Activated T-helper 9 cell treated with anti-CD3 and anti-CD28 coated beads, Interleukin-2, amount 50 U/mL, for 16 hours (primary cell): ENCODE measurements at regions not wholly inside any gene's neighbourhood (a gene's known extent, or its start where the extent isn't known, plus 50 kb on each side); places are given as distances from the start of the nearest gene placed in this dataset.

Experiments
- DNase-seq: peaks from one replicate; pipeline ENCODE4 v3.0.0-alpha.2; 2020; ENCODE audit warnings: low read depth

DNA sequence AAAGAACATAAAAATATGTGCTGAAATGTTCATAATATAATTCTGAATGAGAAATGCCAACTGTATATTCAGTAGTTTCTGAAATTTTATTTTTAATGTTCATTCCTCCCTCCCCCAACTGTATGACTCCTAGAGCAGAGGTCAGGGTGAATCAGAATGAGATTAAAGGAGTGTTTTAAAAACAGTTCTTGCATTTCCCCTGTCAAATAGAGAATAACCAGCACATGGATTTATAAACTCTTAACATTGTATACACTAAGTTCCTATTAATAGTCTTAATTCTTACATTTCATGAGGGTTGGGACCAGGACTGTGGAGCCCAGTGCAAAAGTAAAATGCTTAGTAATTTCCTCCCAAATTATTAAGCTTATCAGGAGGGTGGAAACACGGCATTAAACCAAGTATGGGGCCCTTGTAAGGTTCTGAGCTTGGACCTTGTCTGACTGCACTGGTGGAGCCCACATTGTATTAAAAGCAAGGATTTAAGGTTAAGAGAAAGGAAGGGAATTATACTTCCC, 474.6 kb upstream of the RAG2 start:
- no peak for DNase-seq

DNA sequence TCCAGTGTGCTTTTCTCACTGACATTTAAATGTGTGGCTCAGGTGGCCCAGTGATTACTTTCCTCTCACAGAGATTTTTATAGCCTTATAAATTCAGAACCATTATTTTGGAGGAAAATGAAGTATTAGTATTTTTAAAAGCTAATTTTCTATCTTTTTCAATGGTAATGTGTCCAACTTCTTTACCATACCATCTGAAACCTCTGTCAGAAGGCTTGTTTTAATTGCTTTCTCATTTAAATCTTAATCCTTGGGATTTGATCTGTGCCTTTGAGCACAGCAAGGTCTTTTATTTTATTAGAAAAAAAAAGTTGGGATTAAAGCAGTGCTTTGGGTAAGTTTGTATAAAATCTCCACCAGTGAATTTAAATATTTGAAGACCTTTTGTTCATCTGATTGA, 452.3 kb upstream of the RAG2 start:
- no peak for DNase-seq

DNA sequence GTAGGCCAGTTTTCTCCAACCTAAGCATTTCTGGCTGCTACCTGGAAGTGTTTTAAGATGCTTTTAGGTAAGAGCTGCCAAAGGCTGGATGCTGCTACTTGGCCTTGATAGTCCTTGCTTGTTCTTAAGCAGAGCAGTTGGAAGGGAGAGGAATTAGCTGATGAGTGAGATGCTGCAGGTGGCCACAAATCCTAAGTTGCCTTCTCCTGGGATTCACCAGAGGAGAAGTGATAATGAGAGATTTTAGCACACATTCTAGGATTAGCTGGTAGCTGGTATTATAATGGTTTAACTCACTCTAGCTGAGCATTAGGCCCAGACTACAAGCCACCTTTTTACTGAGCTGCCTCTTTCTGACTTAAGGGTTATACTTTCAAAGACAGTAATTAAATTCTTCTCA, 442.9 kb upstream of the RAG2 start:
- no peak for DNase-seq

DNA sequence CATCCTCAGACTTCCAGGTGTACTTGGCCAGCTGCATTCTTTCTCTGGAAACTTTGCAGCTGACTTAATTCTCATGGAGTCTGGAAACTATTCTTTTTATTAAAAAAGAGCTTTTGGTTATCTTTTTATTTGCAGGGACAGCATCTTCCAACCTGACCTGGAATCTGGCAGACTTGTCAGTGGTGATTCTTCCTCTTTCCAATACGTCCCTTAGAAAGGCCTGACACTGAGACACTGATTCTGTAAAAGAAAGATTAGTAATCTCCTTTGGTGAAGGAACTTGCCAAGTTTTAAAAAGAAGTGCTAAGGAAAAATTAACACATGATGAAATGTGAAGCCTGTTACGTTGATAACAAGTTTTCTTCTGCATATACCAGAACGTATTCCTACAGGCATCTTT, 440.9 kb upstream of the RAG2 start:
- DNase-seq: no peak

DNA sequence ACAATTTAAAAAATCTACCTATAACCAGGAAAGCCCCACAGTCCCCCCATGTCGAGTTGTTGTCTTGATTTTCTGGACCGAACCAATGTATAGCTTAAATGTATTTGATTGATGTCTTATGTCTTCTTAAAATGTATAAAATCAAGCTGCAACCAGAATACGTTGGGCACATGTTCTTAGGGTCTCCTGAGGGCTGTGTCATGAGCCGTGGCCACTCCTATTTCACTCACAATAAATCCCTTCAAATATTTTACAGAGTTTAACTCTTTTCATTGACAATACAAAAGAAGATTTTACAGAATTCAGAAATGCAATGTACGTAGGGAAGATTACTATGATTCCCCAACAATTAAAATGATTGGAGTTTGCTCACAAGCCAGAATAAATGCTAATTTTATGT, 428.7 kb upstream of the RAG2 start:
- no peak for DNase-seq

DNA sequence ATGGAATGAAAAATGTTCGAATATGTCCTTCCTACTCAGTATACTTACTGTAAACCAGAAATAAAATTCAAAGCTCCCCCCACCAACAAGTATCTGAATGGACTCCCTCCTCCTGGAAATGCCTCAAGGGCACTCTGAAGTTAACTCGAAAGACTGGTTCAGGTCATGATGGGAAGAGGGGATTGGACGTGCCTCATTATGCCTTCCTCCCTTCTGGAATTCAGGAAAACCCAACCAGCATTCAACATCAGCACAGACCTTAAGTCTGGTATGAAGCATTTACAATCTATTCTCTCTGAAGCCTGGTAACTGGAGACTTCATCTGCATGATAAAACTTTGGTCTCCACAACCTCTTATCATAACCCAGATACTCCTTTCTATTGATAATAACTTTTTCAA, 428.3 kb upstream of the RAG2 start:
- DNase-seq: no peak

DNA sequence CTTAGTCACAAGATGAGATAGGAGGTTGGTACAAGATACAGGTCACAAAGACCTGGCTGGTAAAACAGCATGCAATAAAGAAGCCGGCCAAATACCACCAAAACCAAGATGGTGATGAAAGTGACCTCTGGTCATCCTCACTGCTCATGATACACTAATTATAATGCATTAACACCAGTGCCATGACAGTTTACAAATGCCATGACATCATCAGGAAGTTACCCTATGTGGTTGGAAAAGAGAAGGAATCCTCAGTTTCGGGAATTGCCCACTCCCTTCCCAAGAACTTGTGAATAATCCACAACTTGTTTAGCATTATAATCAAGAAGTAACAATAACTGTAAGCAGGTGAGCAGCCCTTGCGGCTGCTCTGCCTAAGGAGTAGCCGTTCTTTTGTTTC, 408.5 kb upstream of the RAG2 start:
- no peak for DNase-seq

DNA sequence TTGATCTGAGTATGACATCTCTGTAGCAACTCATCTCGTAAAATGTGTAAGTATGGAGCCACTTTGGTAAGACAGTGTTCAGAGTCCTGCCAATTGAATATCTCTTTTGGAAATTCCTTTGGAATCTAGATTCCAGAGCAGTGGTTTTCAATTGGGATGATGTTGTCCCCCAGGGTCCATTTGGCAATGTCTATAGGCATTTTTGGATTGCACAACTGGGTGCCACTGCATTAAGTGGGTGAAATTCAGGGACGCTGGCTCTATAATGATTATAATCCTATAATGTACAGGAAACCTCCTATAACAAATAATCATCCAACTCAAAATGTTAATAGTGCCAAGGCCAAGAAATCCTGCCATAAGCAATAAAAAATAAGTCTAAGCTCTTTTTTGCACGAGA, 404.8 kb upstream of the RAG2 start:
- DNase-seq: no peak

DNA sequence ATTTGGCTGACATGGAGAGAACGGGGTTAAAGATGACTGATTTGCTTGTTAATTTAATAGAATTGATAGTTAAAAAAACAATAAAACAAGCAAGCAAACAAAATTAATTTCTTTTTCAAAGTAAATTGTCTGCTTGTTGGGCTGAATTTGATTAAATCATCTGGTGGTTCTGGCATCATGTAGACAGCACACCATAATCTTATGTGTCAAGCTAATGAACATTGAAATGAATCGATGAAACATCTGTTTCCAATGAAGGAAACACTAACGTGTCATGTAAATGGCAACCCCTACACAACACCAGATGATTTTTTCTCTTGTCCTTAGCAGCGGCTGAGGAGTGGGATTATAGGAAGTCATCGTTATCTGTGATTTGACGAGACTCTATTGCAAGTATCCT, 399.6 kb upstream of the RAG2 start:
- DNase-seq: no peak

DNA sequence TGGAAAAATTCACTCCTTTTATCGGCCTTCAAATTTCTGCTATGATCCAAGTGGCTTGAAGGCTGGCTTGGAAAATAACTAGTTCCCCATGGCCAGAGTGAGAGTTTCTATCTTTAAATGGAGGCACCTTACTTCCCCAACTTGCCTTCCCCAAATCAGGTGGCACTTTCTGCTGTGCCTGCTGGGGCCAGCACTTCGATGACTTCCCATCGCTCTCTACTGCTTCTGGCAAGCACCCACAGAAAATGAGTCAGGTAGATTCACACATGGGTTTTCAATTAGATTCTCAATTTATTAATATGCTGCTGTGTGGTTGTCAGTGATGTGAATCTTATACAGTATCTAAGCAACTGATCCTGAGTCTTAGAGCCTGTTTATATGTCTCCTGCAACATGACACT, 398.8 kb upstream of the RAG2 start:
- DNase-seq: no peak

DNA sequence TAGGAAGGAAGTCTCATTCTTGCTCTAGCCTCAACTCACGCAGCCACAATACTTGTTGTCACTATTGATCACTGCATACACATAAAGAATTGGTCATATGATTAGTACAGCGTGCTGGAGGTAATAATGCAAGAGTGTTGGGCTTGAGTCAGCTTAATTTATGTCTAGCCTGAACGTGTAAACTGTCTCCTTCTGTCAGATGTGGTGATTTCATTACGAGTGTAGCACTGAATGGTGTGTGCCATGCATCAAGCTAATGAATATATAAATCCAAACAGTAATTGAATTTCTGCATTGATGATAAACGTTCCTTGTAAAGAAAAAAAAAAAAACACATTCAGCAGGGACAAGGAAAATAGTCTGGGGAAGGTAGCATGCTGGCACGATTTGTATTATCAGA, 396.2 kb upstream of the RAG2 start:
- DNase-seq: no peak

DNA sequence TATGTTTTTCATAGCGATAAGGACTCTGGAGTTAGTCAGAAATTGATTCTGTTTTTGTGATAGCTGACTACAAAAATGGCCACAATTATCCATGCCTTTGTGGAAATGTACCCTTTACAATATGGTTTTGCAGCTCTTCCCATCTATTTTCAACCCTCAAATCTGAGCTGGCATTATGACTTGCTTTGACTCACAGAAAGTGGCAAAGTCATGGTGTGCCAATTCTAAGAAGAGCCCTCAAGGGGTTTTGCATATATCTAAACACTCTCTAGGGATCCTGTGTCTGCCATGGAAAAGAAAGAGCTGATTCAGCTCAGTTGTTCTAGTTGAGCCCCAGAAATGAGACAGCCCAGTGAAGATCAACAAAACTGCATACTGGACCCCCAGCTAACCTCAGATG, 390.5 kb upstream of the RAG2 start:
- DNase-seq: no peak

DNA sequence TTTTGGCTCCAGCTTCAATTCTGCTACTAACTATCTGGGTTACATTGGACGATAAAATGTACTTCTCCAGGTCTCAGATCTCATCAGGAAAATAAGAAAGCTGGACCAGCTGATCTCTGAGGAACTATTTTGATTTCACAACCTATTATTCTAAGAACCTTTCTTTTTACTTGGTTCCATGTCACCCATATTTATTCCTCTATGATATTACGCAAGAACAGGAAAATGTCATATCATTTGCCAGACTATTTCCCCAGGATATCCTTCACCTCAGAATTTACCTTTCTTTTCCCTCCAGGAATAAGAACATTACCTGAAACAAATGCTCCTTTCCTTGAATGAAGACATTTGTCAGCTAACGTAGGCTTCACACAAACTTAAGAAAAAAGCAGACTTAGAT, 387.5 kb upstream of the RAG2 start:
- no peak for DNase-seq

DNA sequence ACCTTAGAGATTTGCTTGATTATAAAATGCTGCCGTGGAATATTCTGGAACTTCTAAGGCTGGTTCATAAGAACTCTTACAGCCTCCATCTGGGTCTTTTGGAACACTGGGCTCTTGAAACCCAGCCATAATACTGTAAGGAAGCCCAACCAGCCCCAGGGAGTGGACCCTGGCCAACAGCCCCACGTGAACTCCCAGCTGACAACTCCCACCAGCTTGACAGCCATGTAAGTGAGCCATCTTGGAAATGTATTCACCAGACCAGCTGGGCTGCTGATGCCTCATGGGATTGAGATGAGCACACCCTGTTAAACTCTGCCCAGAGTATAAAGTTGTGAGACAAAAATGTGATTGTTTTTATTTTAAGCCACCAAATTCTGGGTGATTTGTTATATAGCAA, 378.7 kb upstream of the RAG2 start:
- no peak for DNase-seq

DNA sequence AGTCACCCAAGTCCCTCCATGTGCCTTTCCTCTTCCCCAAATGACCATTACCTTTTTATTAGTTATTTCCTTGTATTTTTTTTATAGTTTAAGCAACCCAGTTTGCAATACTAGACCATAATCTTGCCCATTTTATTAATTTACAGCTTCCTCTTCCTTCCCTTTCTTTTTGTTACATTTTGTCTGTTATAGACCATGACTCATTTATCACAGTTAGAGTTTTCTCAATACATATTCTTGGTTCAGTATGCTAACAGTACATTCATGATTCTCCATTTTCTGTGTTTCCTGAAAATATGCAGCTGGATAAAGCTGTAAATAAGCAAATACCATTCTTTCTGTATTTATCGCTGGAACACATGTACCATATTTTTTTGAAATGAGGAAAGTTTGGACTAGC, 376.7 kb upstream of the RAG2 start:
- DNase-seq: no peak

DNA sequence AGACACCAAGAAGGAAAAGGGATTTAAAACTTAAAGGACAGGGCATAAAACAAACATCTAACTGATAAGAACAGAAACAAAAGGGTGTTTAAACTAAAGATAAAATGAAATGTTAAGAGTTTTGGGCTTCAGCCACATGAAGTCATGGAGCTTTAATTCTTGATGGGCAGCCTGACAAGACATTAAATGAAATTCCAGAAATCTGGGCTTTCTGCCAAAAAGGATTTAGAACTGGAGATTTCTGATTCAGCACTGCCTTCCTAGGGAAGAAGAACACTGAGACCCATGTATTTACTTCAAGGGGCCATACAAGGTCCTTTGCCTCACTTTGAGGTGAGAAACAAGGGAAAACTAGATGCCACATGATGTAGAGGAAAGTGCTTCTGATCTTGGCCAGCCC, 355.9 kb upstream of the RAG2 start:
- DNase-seq: no peak

DNA sequence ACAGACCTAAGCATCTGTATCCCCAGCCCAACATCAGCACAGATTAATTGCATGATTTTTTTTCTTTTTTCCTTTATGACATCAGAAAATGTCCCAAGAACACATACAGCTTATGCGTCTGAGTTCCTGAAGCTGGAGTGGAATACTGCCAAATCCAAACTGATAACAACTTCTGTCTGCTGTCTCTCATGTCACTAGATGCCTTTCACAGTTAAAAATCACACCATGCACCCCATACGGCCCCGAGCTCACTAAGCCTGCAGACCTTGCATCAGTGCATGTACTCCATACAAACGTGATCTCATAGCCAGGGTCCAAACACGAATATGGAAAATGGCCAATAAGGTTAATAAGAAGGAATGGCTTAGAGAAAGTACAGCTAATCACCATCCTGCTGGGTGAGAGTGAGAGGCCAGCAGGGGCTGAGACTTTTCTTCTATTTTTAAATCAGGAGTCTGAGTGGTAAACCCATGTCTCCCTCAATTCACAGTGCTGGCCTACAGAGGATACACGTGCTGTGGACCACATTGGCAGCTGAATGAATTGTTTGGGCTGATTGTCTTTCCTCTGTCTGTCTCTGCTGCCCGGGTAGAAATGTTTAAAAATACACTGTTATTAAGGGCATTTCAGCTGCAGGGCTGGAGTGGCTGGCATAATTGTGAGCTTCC, 350.6 kb upstream of the RAG2 start:
- DNase-seq: no peak

DNA sequence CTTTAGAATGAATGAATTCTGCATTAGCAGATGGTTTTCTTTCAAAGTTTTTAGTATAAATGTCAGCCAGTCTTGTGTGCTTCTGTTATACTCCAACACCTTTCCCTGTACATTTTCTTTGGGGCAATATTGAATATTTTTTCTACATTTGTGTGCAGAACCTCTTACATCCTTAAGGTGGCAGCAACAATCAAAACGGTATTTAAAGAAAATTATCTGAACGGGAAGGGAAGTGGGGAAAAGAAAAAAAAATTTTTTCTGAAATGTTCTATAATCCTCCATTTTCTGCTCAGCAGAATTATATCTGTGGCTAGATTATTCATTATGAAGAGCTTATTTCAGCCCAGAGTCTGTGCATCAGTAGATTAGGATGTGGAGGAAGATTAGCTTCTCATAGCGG, 347.3 kb upstream of the RAG2 start:
- DNase-seq: no peak

DNA sequence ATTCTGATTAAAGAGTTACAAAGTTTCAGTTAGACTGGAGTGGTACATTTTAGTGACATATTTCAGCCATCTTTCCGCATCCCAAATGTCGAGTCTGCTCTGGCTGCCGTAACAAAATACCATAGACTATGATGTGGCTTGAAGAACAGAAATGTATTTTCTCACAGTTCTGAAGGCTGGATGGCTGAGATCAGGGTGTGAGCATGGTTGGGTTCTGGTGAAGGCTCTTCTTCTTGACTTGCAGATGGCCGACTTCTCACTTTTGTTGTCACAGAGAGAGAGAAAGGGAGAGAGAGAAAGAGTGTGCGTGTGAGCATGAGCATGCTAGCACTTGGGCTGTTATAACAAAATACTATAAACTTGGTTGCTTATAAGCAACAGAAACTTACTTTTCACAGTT, 335.4 kb upstream of the RAG2 start:
- no peak for DNase-seq

DNA sequence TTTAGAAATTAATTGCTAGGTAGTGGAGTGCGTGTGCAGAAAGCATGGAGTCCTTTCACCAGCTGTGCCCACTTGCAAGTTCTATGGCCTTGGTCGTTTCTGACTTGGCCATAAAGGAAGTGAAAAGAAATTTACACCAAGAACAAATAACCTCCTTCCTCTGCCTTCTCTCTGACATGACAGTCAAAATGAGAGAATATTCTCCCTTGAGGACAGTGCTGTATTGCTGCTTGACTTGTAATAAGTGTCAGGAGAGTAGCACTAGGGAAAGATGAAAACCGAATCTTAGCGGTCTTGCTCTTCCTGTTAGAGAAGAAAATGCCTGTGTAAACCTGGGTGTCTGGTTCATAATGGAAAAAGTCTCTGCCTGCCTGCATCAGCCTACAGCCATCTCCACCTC, 333.1 kb upstream of the RAG2 start:
- no peak for DNase-seq

DNA sequence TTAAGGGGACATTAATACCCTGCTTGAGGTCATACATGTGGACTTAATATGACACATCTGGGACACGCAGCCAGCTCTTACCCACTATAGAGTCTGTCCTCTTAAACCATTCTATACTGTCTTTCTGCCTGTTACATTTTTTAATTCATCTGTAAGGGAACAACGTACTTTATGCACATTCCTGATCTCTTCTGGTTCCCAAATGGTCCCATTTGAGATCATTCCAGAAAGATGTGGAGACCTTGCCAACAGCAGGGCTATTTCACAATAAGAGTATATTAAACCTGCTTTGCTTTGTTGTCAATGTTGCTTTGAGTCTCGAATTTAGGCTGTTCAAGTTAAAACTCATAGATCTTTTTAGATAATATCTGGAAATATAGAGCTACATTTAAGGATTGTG, 332.2 kb upstream of the RAG2 start:
- DNase-seq: no peak

DNA sequence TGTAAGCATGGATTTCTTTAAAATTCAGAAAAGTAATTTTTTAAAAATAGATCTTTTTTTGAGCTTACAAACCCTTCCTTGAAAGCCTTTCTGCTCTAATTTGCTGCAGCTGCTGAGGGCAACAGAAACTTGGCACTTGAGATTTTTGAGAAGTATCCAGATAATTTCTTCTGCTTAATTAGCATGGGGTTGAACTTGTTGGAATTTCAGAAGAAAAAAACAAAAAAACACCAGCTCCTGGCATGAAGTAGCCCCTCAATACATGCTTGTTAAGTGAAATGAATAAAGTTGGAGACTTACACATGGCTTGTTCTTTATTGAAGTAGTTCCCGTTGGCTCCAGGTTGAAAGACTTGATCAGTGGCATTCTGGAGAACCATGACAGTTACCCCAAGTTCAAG, 331.4 kb upstream of the RAG2 start:
- DNase-seq: no peak

DNA sequence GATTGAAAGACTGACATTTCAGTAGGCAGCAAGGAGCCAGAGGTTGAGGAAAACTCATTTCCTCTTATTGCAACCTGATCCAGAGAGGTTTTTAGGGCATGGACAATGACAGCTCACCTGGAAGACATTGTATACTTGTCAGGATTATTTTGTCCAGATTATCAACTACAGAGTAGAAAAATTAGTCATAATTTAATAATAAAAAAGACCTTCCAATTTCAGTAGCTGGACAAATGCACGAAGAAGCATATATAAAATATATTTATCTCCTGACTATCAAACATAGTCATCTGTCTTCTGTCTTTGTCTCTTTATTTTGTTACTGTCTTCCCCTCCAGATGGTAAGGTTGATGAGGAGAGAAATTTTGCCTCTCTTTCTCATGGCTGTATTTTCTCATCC, 330.6 kb upstream of the RAG2 start:
- DNase-seq: no peak

DNA sequence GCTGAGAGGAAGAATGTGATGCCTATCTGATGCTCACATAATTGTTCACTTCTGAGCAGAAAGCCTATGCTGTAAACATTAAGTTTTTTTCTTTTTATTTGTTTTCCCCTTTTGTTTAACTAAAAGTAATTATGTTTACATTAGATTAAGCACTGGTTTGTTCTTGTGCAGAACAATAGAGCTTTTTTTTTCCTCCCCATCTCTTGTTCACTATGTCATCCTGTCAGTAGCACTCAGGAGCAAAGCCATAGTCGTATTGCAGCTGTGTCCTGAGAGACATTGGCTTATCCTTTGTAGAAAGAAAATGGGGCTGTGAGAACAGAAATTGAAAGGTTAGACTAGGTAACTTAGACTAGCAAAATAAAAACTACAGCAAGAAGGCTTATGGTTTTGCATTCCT, 301.8 kb upstream of the RAG2 start:
- DNase-seq: no peak

DNA sequence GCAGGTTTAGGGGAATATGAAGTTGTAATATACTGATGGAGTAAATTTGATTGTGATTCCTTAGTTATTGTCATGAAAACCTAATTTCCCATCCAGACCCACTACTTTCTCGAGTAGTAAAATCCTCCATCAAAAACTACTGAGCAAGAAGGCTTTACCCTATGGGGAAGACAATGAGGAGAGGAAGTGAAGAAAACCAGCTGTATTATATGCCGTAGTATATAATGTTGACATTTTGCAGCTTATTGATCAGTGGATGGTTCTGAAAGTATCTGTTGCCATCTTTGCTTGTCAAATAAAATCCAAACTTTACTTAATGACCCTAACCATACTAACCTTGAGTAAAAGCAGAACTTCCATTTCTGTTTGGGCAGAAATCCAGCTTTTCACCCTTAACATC, 292.8 kb upstream of the RAG2 start:
- no peak for DNase-seq
